ENCODE measurements at regions not wholly inside any gene's neighbourhood (a gene's known extent, or its start where the extent isn't known, plus 50 kb on each side); places are given as distances from the start of the nearest gene placed in this dataset.

- peaks cover 46% of the 10 kb centered on the region for H3K4me1 Mint-ChIP-seq (ENCODE audit: low read depth, unreplicated experiment)
- H3K27me3 Mint-ChIP-seq (ENCODE audit: unreplicated experiment) = peaks cover 4% of the 10 kb centered on the region
- peaks cover 21% of the 10 kb centered on the region for H3K9me3 Mint-ChIP-seq (ENCODE audit: unreplicated experiment)
- peak; percentile 82 for DNase-seq
- no peak for TF ChIP-seq CTCF (IDR thresholded peaks at IDR 0.05; ENCODE audit: partially characterized antibody, unreplicated experiment)
- H3K27ac Mint-ChIP-seq (ENCODE audit: unreplicated experiment) = peak overlapping the region; percentile 92
- H3K4me3 Mint-ChIP-seq (ENCODE audit: unreplicated experiment) = peak overlapping the region; percentile 43
- H3K36me3 Mint-ChIP-seq (ENCODE audit: unreplicated experiment) = peaks cover 14% of the 10 kb centered on the region
These were observed 599.6 kb upstream of the GHITM start for GRCh38 chr10:83539528-83540308.

GRCh38 chr10:83541046-83541445 is 598.3 kb upstream of the GHITM start:
- H3K4me3 Mint-ChIP-seq (ENCODE audit: unreplicated experiment) = no peak overlapping the region
- H3K27ac Mint-ChIP-seq (ENCODE audit: unreplicated experiment) = no peak overlapping the region
- peaks cover 47% of the 10 kb centered on the region for H3K4me1 Mint-ChIP-seq (ENCODE audit: low read depth, unreplicated experiment)
- H3K9me3 Mint-ChIP-seq (ENCODE audit: unreplicated experiment) = peaks cover 23% of the 10 kb centered on the region
- DNase-seq = no peak
- H3K27me3 Mint-ChIP-seq (ENCODE audit: unreplicated experiment) = peaks cover 4% of the 10 kb centered on the region
- H3K36me3 Mint-ChIP-seq (ENCODE audit: unreplicated experiment) = peaks cover 11% of the 10 kb centered on the region
- no peak for TF ChIP-seq CTCF (IDR thresholded peaks at IDR 0.05; ENCODE audit: partially characterized antibody, unreplicated experiment)

- TF ChIP-seq CTCF (IDR thresholded peaks at IDR 0.05; ENCODE audit: partially characterized antibody, unreplicated experiment) = no peak
- Mint-ChIP-seq H3K4me3 (ENCODE audit: unreplicated experiment) (no peak overlapping the region), H3K27me3 (ENCODE audit: unreplicated experiment) (peaks cover 4% of the 10 kb centered on the region), H3K36me3 (ENCODE audit: unreplicated experiment) (no peaks in the 10 kb centered on the region), H3K9me3 (ENCODE audit: unreplicated experiment) (peaks cover 21% of the 10 kb centered on the region), H3K27ac (ENCODE audit: unreplicated experiment) (peak overlapping the region; percentile 91), H3K4me1 (ENCODE audit: low read depth, unreplicated experiment) (peaks cover 51% of the 10 kb centered on the region)
- peak; percentile 38 for DNase-seq
These were observed 596.4 kb upstream of the GHITM start for GRCh38 chr10:83542774-83543411.

- no peak for DNase-seq
- peaks cover 45% of the 10 kb centered on the region for H3K4me1 Mint-ChIP-seq (ENCODE audit: low read depth, unreplicated experiment)
- H3K36me3 Mint-ChIP-seq (ENCODE audit: unreplicated experiment) = no peaks in the 10 kb centered on the region
- H3K4me3 Mint-ChIP-seq (ENCODE audit: unreplicated experiment) = no peak overlapping the region
- no peak for TF ChIP-seq CTCF (IDR thresholded peaks at IDR 0.05; ENCODE audit: partially characterized antibody, unreplicated experiment)
- peaks cover 4% of the 10 kb centered on the region for H3K27me3 Mint-ChIP-seq (ENCODE audit: unreplicated experiment)
- peaks cover 21% of the 10 kb centered on the region for H3K9me3 Mint-ChIP-seq (ENCODE audit: unreplicated experiment)
- H3K27ac Mint-ChIP-seq (ENCODE audit: unreplicated experiment) = peak overlapping the region; percentile 91
These were observed 595.4 kb upstream of the GHITM start for GRCh38 chr10:83543691-83544462.

Data from glutamatergic neuron (in vitro differentiated cells).